Liver (tissue), 8 donors: ENCODE measurements at regions not wholly inside any gene's neighbourhood (a gene's known extent, or its start where the extent isn't known, plus 50 kb on each side); places are given as distances from the start of the nearest gene placed in this dataset.

Source experiments
- DNase-seq: peaks from one replicate; pipeline ENCODE4 v3.0.0-alpha.2; 2017; ENCODE audit warnings: low spot score
- H3K27ac ChIP-seq, 2 donors: one replicate each; pipeline ENCODE4 v1.7.0; 2013; ENCODE audit warnings: inconsistent platforms in 2 of 2, low read length in 2 of 2, control low read depth in 1 of 2, low read depth in 1 of 2, mild to moderate bottlenecking in 1 of 2
- H3K27me3 ChIP-seq, 4 donors: one replicate each; pipeline versions ENCODE4 v1.6.1 to v1.7.0; 2013; ENCODE audit warnings: low read length in 3 of 4, inconsistent platforms in 1 of 4, mild to moderate bottlenecking in 1 of 4, moderate library complexity in 1 of 4; ENCODE audit not compliant: control insufficient read depth in 4 of 4, insufficient read depth in 4 of 4
- H3K36me3 ChIP-seq, 4 donors: one replicate each; pipeline versions ENCODE4 v1.6.1 to v1.7.0; 2013; ENCODE audit warnings: low read length in 3 of 4, mild to moderate bottlenecking in 3 of 4, low read depth in 1 of 4, moderate library complexity in 1 of 4; ENCODE audit not compliant: control insufficient read depth in 4 of 4, insufficient read depth in 3 of 4
- H3K4me1 ChIP-seq, 4 donors: one replicate each; pipeline versions ENCODE4 v1.6.1 to v1.7.0; 2013; ENCODE audit warnings: low read length in 3 of 4, mild to moderate bottlenecking in 3 of 4, moderate library complexity in 1 of 4; ENCODE audit not compliant: control insufficient read depth in 4 of 4, insufficient read depth in 4 of 4
- H3K4me3 ChIP-seq, 3 donors: one replicate each; pipeline versions ENCODE4 v1.6.1 to v1.7.0; 2013; ENCODE audit warnings: low read length in 3 of 3, control low read depth in 1 of 3, low read depth in 1 of 3, mild to moderate bottlenecking in 1 of 3
- H3K9ac ChIP-seq, 2 donors: one replicate each; pipeline ENCODE4 v1.7.0; 2013; ENCODE audit warnings: low read length in 2 of 2, mild to moderate bottlenecking in 2 of 2, moderate library complexity in 2 of 2, control low read depth in 1 of 2, low read depth in 1 of 2
- H3K9me3 ChIP-seq, 4 donors: one replicate each; pipeline versions ENCODE4 v1.6.1 to v1.7.0; 2013; ENCODE audit warnings: low read length in 3 of 4; ENCODE audit not compliant: control insufficient read depth in 4 of 4
- ATF3 ChIP-seq: IDR thresholded peaks from 2 replicates; pipeline ENCODE4 v1.6.1; 2016; ENCODE audit warnings: antibody characterized with exemption
- EGR1 ChIP-seq, 2 donors: IDR thresholded peaks; 2 replicates each; pipeline ENCODE4 v1.6.1; 2016 to 2018; ENCODE audit warnings: antibody characterized with exemption in 2 of 2, low read depth in 2 of 2
- FOXA1 ChIP-seq: IDR thresholded peaks from 2 replicates; pipeline ENCODE4 v1.6.1; 2016; ENCODE audit warnings: antibody characterized with exemption
- FOXA2 ChIP-seq: IDR thresholded peaks from 2 replicates; pipeline ENCODE4 v1.6.1; 2016; ENCODE audit warnings: antibody characterized with exemption
- GABPA ChIP-seq, 2 donors: IDR thresholded peaks in 1 of 2; conservative IDR thresholded peaks in 1 of 2; 2 replicates each; pipeline ENCODE4 v1.6.1; 2016; ENCODE audit warnings: antibody characterized with exemption in 2 of 2, mild to moderate bottlenecking in 1 of 2, moderate library complexity in 1 of 2
- HNF4A ChIP-seq, 2 donors: conservative IDR thresholded peaks; 2 replicates each; pipeline ENCODE4 v1.6.1; 2016; ENCODE audit warnings: antibody characterized with exemption in 2 of 2, mild to moderate bottlenecking in 2 of 2
- HNF4G ChIP-seq: IDR thresholded peaks from 2 replicates; pipeline ENCODE4 v1.6.1; 2016; ENCODE audit warnings: antibody characterized with exemption
- JUND ChIP-seq, 2 donors: IDR thresholded peaks; 2 replicates each; pipeline ENCODE4 v1.6.1; 2016; ENCODE audit warnings: antibody characterized with exemption in 2 of 2
- MAX ChIP-seq: IDR thresholded peaks from 2 replicates; pipeline ENCODE4 v1.6.1; 2016; ENCODE audit warnings: antibody characterized with exemption
- NR2F2 ChIP-seq: IDR thresholded peaks from 2 replicates; pipeline ENCODE4 v1.6.1; 2016; ENCODE audit warnings: antibody characterized with exemption
- RAD21 ChIP-seq, 2 donors: IDR thresholded peaks; 2 replicates each; pipeline ENCODE4 v1.6.1; 2016; ENCODE audit warnings: antibody characterized with exemption in 2 of 2, mild to moderate bottlenecking in 2 of 2
- RXRA ChIP-seq, 2 donors: IDR thresholded peaks; 2 replicates each; pipeline ENCODE4 v1.6.1; 2017 to 2018; ENCODE audit warnings: antibody characterized with exemption in 2 of 2, mild to moderate bottlenecking in 1 of 2
- SP1 ChIP-seq: IDR thresholded peaks from 2 replicates; pipeline ENCODE4 v1.6.1; 2018; ENCODE audit warnings: antibody characterized with exemption, mild to moderate bottlenecking
- TAF1 ChIP-seq: conservative IDR thresholded peaks from 2 replicates; pipeline ENCODE4 v1.6.1; 2016; ENCODE audit warnings: antibody characterized with exemption, mild to moderate bottlenecking
- YY1 ChIP-seq: IDR thresholded peaks from 2 replicates; pipeline ENCODE4 v1.6.1; 2016; ENCODE audit warnings: antibody characterized with exemption, mild to moderate bottlenecking
- WGBS: extraction: QIAGEN DNeasy Blood & Tissue Kit; methylation state at CpG from one replicate; pipeline ENCODE4 v1.1.7; 2013; 5-methylcytosine and 5-hydroxymethylcytosine counted together
- TF ChIP-seq, protein P1 (sequence below): IDR thresholded peaks from 2 replicates; pipeline ENCODE4 v1.6.1; 2016; ENCODE audit warnings: antibody characterized with exemption, mild to moderate bottlenecking
- TF ChIP-seq, protein P2 (sequence below): fragments of 150-350 bp; IDR thresholded peaks from 2 replicates; pipeline ENCODE4 v1.5.1; 2017; ENCODE audit warnings: improper control_type of control experiment, low read depth, low read length; ENCODE audit not compliant: missing input control
- TF ChIP-seq, protein P3 (sequence below): IDR thresholded peaks from 2 replicates; pipeline ENCODE4 v1.6.1; 2016; ENCODE audit warnings: antibody characterized with exemption
- donor health status: healthy.
- donor health status: healthy.
- donor health status: healthy.
- donor health status: healthy.
- donor health status: healthy.

DNA sequence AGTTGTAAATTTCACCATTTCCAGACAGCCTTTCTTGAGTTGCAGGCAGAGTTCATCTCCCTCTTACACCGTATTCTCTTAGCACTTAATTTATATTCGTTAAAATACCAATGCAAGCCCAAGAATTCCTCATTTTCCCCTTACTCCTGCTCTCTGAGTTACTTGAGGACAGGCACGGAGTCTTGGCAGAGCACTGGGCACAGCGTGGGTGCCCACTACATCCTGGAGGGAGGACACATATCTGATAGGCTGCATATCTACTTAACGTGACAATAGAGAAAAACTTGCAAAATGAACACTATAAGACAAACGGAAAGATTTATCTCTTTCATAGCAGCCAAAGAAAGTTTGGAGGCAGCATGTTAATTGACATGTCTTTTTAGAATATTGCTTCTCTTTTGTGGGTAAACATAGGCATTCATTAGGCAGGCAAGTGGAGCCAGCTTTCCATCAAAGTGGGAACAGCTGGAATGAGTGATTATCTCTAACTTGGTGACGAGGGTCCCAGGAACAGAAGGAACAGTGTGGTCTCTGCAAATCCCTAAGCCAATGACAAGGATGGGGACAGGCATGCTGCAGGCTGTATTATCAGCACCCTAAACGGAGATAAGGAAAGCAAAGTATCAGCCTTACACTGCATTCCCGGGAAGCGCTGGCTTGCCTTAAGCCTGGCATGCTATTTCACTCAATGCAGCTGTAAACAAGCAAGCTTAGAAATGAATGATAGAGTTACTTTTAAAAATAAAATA, 116.5 kb downstream of the RTP4 start:
- Histone ChIP-seq H3K4me1 (no peaks in the 10 kb centered on the region), H3K4me3 (no peak overlapping the region), H3K36me3 (no peaks in the 10 kb centered on the region), H3K27me3 (no peaks in the 10 kb centered on the region), H3K9ac (no peak overlapping the region), H3K9me3 (peaks cover 0 to 4% (median 0%) of the 10 kb centered on the region in 4 donors), H3K27ac (no peak overlapping the region)
- TF ChIP-seq SP1 (no peak), TAF1 (no peak), HNF4A (conservative IDR thresholded peaks at IDR 0.05) (no peak), RAD21 (IDR thresholded peaks at IDR 0.05) (no peak), JUND (IDR thresholded peaks at IDR 0.05) (no peak), GABPA (IDR thresholded peaks at IDR 0.05 in 1 of 2, conservative IDR thresholded peaks at IDR 0.05 in 1 of 2) (no peak), YY1 (no peak), FOXA2 (no peak), RXRA (IDR thresholded peaks at IDR 0.05) (no peak), NR2F2 (no peak), FOXA1 (no peak), HNF4G (no peak), EGR1 (IDR thresholded peaks at IDR 0.05; ENCODE audit: low read depth in 2 of 2) (no peak), ATF3 (no peak), MAX (no peak)
- TF ChIP-seq, protein P1, sequence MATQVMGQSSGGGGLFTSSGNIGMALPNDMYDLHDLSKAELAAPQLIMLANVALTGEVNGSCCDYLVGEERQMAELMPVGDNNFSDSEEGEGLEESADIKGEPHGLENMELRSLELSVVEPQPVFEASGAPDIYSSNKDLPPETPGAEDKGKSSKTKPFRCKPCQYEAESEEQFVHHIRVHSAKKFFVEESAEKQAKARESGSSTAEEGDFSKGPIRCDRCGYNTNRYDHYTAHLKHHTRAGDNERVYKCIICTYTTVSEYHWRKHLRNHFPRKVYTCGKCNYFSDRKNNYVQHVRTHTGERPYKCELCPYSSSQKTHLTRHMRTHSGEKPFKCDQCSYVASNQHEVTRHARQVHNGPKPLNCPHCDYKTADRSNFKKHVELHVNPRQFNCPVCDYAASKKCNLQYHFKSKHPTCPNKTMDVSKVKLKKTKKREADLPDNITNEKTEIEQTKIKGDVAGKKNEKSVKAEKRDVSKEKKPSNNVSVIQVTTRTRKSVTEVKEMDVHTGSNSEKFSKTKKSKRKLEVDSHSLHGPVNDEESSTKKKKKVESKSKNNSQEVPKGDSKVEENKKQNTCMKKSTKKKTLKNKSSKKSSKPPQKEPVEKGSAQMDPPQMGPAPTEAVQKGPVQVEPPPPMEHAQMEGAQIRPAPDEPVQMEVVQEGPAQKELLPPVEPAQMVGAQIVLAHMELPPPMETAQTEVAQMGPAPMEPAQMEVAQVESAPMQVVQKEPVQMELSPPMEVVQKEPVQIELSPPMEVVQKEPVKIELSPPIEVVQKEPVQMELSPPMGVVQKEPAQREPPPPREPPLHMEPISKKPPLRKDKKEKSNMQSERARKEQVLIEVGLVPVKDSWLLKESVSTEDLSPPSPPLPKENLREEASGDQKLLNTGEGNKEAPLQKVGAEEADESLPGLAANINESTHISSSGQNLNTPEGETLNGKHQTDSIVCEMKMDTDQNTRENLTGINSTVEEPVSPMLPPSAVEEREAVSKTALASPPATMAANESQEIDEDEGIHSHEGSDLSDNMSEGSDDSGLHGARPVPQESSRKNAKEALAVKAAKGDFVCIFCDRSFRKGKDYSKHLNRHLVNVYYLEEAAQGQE, result no peak
- TF ChIP-seq, protein P2, sequence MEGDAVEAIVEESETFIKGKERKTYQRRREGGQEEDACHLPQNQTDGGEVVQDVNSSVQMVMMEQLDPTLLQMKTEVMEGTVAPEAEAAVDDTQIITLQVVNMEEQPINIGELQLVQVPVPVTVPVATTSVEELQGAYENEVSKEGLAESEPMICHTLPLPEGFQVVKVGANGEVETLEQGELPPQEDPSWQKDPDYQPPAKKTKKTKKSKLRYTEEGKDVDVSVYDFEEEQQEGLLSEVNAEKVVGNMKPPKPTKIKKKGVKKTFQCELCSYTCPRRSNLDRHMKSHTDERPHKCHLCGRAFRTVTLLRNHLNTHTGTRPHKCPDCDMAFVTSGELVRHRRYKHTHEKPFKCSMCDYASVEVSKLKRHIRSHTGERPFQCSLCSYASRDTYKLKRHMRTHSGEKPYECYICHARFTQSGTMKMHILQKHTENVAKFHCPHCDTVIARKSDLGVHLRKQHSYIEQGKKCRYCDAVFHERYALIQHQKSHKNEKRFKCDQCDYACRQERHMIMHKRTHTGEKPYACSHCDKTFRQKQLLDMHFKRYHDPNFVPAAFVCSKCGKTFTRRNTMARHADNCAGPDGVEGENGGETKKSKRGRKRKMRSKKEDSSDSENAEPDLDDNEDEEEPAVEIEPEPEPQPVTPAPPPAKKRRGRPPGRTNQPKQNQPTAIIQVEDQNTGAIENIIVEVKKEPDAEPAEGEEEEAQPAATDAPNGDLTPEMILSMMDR, result no peak
- TF ChIP-seq, protein P3, sequence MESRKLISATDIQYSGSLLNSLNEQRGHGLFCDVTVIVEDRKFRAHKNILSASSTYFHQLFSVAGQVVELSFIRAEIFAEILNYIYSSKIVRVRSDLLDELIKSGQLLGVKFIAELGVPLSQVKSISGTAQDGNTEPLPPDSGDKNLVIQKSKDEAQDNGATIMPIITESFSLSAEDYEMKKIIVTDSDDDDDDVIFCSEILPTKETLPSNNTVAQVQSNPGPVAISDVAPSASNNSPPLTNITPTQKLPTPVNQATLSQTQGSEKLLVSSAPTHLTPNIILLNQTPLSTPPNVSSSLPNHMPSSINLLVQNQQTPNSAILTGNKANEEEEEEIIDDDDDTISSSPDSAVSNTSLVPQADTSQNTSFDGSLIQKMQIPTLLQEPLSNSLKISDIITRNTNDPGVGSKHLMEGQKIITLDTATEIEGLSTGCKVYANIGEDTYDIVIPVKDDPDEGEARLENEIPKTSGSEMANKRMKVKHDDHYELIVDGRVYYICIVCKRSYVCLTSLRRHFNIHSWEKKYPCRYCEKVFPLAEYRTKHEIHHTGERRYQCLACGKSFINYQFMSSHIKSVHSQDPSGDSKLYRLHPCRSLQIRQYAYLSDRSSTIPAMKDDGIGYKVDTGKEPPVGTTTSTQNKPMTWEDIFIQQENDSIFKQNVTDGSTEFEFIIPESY, result no peak
- DNase-seq, result no peak
- WGBS, result 49% methylated on average over 10 of the region's 10 CpGs
